Fibroblast of upper back skin (primary cell): ENCODE measurements at regions not wholly inside any gene's neighbourhood (a gene's known extent, or its start where the extent isn't known, plus 50 kb on each side); places are given as distances from the start of the nearest gene placed in this dataset.

Source experiments
- DNase-seq: peaks from one replicate; pipeline ENCODE4 v3.0.0-alpha.2; 2013

- peak; percentile 36 for DNase-seq
Measured at GRCh38 chr20:57794600-57795341, 85.0 kb upstream of the PMEPA1 start.

- no peak for DNase-seq
Measured at GRCh38 chr20:57794036-57794435, 84.2 kb upstream of the PMEPA1 start.

- no peak for DNase-seq
Measured at GRCh38 chr20:57793421-57793820, 83.6 kb upstream of the PMEPA1 start.

GRCh38 chr20:57792386-57793080 lies 82.7 kb upstream of the PMEPA1 start:
- no peak for DNase-seq

- no peak for DNase-seq
Measured at GRCh38 chr20:57791966-57792365, 82.2 kb upstream of the PMEPA1 start.

- no peak for DNase-seq
Measured at GRCh38 chr20:57791178-57791962, 81.6 kb upstream of the PMEPA1 start.

DNA sequence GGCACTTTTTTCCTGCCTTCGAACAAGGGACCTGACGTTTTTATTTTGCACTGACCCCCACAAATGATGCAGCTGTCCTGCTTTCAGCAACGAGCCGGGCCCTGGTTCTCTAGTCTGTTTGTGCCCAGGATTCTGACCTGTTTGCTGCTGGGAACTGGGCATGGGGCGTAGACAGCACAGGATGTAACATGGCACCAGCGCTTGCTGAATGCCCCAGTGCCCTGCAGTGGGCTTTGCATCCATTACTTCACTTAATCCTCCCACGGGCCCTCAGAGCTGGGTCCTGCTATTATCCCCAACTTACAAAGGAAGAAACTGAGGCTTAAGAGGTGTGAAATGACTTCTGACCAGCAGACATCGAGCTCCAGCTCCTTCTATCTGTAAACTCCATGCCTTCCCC lies 80.4 kb upstream of the PMEPA1 start:
- DNase-seq: no peak

DNA sequence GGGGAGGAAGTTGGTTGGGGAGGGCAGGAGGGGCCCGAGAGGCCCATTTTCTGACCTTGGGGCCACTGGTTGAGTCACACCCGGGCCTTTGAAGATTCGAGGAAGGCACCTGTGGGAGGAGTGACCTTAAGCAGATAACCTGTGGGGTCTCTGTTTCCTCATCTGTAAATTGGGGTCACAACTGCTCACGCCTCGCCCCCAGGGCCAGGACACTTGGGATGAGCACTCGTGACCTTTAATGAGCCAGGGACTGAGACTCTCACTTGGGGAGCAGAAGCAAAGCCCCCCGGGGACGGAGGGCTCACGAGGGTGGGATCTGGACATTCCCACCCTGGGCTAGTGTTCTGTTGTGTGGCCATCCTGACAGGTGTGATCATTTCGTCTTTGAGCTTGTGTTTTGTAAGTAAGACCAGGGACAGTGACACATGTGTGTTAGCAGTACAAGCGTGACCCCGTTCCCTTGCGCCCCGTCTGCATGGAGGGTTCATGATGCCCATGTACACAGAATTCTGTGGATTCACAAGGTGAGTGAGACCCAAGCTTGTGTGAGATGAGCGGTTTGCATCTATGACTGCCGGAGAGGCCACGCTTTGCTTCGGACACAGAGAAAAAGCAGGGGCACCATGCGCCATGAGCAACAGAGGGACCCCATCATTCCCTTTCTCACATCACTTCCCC lies 79.3 kb upstream of the PMEPA1 start:
- DNase-seq: no peak

- no peak for DNase-seq
Measured at GRCh38 chr20:57787990-57788781, 78.4 kb upstream of the PMEPA1 start.

DNA sequence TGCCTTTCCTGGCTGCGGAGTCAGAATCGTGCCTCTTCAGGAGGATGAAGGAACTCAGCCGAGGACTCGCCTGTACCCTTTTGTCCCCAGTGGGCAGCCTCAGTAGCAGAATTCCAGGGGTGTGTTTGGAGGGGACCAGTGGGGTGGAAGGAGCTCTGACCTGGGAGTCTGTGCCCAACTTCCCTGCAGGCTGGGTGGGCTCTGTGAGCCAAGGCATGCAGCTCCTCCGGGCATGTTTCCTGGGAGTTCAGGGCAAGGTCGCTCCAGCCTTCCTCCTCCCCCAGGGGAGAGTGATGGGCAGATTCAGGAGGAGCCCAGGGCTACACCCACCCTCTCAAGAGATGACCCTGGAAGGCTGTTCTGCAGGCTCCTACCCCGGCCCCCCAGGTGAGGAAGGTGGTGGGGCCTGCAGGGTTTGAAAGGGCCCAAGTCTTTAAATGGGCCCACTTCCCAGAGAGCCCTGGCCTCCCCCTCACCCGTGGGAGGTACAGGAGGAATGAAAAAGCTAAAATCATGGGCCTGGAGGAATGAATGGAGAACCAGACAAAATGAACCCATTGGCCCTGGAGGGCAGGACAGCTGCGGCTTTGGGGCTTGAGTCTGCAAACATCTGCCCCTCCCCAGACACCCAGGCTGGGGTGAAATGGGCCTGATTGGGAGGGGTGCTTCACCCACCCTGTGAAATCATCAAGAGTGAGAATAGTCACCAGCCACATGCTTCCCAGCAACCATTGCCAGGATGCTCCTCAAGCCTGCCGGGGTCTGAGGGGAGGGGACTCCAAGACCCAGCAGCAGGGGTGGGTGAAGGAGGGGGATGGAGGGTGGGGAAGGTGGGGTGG lies 77.6 kb upstream of the PMEPA1 start:
- DNase-seq: no peak

- no peak for DNase-seq
Measured at GRCh38 chr20:57786304-57786932, 76.6 kb upstream of the PMEPA1 start.

DNA sequence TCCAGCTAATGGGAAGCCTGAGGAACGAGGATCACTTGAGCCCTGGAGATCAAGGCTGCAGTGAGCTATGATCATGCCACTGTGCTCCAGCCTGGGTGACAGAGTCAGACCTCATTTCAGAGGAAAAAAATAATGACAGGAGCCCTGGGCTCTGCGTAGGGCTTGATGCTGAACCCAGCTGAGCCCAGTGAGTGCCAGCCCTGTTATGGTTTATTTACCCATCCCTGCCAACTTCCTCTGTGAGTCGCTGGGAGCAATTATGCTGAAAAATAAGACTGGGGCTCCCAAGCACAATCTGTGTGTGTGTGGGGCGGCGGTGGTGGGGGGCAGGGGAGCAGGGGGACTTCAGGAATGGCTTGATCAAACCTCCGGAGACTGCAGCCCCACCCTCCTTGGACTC lies 75.9 kb upstream of the PMEPA1 start:
- no peak for DNase-seq

DNA sequence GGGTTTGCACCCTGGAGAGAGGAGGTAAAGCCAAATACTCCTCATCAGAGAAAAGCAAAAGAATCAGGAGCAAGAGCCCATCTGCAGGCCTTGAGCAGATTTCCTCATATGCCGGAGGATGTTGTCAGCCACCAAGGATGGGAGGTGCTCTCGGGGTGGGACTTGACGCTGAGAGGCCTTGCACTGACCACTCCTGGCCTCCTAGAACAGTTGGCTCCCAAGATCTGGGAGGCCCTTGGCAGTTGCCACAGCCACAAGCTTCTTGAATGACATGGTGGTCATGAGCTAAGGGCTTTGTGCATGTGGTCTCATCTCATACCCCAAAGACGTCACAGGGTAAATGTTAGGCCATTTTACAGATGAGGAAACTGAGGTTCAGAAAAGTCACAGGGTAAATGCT lies 75.2 kb upstream of the PMEPA1 start:
- DNase-seq: no peak

DNA sequence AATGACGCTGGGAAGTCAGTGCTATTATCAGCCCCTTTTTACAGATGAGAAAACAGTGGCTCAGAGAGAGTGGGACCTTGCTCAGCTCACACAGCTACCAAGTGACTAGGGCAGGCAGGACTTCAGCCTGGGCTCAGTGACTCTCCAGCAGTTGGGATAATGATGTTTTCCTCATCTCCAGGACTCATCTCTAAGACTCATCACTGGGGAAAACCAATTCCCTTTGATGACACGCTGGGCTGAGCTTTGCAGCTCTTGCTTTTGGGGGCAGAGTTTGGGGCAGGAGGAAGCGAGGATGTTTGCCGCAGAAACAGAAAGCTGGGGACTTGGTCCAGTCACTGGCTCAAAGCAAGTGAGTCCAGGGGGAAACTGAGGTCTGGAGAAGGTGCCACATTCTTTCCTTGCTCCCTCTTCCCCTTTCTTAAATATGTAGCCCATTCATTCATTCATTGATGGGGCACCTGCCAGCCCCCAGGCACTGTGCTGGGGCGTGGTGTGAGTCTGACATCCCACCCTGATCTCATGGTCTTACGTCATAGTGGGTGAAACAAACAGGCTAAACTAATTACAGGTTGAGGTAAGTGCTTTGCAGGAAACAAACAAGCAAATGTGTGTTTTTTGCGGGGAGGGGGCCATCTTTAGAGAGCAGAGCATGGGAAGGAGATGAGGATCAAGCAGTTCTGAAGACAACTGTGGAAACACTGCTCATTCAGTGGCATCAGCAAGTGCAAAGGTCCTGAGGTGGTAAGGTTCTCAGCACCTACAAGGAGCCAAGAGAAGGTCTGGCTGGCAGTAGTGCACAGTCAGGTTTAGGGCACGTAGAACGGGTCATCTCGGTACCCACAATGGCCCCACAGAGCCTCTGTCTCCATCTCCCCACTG lies 74.4 kb upstream of the PMEPA1 start:
- no peak for DNase-seq

- DNase-seq: no peak
Measured at GRCh38 chr20:57783196-57783595, 73.4 kb upstream of the PMEPA1 start.

GRCh38 chr20:57782631-57783041 lies 72.8 kb upstream of the PMEPA1 start:
- DNase-seq: no peak

- DNase-seq: no peak
Measured at GRCh38 chr20:57781901-57782300, 72.1 kb upstream of the PMEPA1 start.

- no peak for DNase-seq
Measured at GRCh38 chr20:57780906-57781305, 71.1 kb upstream of the PMEPA1 start.

- no peak for DNase-seq
Measured at GRCh38 chr20:57780398-57780797, 70.6 kb upstream of the PMEPA1 start.
